Ishikawa (cell line): ENCODE measurements at regions not wholly inside any gene's neighbourhood (a gene's known extent, or its start where the extent isn't known, plus 50 kb on each side); places are given as distances from the start of the nearest gene placed in this dataset.

Experiments
- CEBPB ChIP-seq: IDR thresholded peaks from 2 replicates; pipeline ENCODE4 v1.6.1; 2012
- CREB1 ChIP-seq: IDR thresholded peaks from 2 replicates; pipeline ENCODE4 v1.6.1; 2012; ENCODE audit warnings: low read depth
- EGR1 ChIP-seq: IDR thresholded peaks from 2 replicates; pipeline ENCODE4 v1.6.1; 2012
- EP300 ChIP-seq: IDR thresholded peaks from 2 replicates; pipeline ENCODE4 v1.6.1; 2012; ENCODE audit warnings: borderline replicate concordance
- FOXM1 ChIP-seq: IDR thresholded peaks from 2 replicates; pipeline ENCODE4 v1.6.1; 2012; ENCODE audit warnings: low read depth, borderline replicate concordance
- NFIC ChIP-seq: IDR thresholded peaks from 2 replicates; pipeline ENCODE4 v1.6.1; 2012
- RAD21 ChIP-seq: IDR thresholded peaks from 2 replicates; pipeline ENCODE4 v1.6.1; 2012; ENCODE audit warnings: low read depth
- TAF1 ChIP-seq: IDR thresholded peaks from 2 replicates; pipeline ENCODE4 v1.6.1; 2012; ENCODE audit warnings: low read depth, mild to moderate bottlenecking
- TCF12 ChIP-seq: IDR thresholded peaks from 2 replicates; pipeline ENCODE4 v1.6.1; 2012; ENCODE audit warnings: low read depth
- TEAD4 ChIP-seq: IDR thresholded peaks from 2 replicates; pipeline ENCODE4 v1.6.1; 2012
- YY1 ChIP-seq: IDR thresholded peaks from 2 replicates; pipeline ENCODE4 v1.6.1; 2012; ENCODE audit warnings: low read depth
- ZBTB7A ChIP-seq: IDR thresholded peaks from 2 replicates; pipeline ENCODE4 v1.6.1; 2012; ENCODE audit warnings: low read depth
- TF ChIP-seq, protein P1 (sequence below): IDR thresholded peaks from 2 replicates; pipeline ENCODE4 v1.6.1; 2012
- TF ChIP-seq, protein P2 (sequence below): IDR thresholded peaks from 2 replicates; pipeline ENCODE4 v1.6.1; 2012
- TF ChIP-seq, protein P3 (sequence below): IDR thresholded peaks from 2 replicates; pipeline ENCODE4 v1.6.1; 2012; ENCODE audit warnings: low read depth, mild to moderate bottlenecking

DNA sequence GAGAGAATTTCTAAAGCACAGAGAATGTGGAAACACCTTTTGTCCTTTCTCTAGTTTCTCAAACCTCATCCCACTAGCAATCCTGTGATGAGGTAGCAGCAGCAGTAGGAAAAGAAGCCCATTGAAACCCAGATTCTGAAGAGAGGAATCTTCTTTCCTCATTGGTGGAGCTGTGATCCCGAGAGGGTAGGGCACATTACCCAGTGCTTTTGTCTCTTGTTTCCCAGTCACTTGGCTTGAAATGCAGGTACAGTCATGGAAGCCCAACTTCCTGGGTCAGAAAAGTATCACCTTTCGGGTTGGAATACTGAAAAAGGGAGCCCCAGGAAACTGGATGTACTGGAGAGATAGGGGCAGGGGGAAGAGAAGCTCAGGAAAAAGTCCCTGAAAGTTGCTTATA is 417.4 kb downstream of the TBC1D32 start:
- TF ChIP-seq TAF1: no peak
- TF ChIP-seq FOXM1: no peak
- no peak for TF ChIP-seq RAD21
- TF ChIP-seq, protein P1, sequence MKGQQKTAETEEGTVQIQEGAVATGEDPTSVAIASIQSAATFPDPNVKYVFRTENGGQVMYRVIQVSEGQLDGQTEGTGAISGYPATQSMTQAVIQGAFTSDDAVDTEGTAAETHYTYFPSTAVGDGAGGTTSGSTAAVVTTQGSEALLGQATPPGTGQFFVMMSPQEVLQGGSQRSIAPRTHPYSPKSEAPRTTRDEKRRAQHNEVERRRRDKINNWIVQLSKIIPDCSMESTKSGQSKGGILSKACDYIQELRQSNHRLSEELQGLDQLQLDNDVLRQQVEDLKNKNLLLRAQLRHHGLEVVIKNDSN: no peak
- TF ChIP-seq ZBTB7A: no peak
- no peak for TF ChIP-seq YY1
- TF ChIP-seq TEAD4: no peak
- TF ChIP-seq TCF12: no peak
- TF ChIP-seq, protein P2, sequence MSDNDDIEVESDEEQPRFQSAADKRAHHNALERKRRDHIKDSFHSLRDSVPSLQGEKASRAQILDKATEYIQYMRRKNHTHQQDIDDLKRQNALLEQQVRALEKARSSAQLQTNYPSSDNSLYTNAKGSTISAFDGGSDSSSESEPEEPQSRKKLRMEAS: no peak
- TF ChIP-seq CREB1: no peak
- TF ChIP-seq NFIC: no peak
- TF ChIP-seq EGR1: no peak
- no peak for TF ChIP-seq EP300
- no peak for TF ChIP-seq CEBPB
- TF ChIP-seq, protein P3, sequence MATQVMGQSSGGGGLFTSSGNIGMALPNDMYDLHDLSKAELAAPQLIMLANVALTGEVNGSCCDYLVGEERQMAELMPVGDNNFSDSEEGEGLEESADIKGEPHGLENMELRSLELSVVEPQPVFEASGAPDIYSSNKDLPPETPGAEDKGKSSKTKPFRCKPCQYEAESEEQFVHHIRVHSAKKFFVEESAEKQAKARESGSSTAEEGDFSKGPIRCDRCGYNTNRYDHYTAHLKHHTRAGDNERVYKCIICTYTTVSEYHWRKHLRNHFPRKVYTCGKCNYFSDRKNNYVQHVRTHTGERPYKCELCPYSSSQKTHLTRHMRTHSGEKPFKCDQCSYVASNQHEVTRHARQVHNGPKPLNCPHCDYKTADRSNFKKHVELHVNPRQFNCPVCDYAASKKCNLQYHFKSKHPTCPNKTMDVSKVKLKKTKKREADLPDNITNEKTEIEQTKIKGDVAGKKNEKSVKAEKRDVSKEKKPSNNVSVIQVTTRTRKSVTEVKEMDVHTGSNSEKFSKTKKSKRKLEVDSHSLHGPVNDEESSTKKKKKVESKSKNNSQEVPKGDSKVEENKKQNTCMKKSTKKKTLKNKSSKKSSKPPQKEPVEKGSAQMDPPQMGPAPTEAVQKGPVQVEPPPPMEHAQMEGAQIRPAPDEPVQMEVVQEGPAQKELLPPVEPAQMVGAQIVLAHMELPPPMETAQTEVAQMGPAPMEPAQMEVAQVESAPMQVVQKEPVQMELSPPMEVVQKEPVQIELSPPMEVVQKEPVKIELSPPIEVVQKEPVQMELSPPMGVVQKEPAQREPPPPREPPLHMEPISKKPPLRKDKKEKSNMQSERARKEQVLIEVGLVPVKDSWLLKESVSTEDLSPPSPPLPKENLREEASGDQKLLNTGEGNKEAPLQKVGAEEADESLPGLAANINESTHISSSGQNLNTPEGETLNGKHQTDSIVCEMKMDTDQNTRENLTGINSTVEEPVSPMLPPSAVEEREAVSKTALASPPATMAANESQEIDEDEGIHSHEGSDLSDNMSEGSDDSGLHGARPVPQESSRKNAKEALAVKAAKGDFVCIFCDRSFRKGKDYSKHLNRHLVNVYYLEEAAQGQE: no peak

DNA sequence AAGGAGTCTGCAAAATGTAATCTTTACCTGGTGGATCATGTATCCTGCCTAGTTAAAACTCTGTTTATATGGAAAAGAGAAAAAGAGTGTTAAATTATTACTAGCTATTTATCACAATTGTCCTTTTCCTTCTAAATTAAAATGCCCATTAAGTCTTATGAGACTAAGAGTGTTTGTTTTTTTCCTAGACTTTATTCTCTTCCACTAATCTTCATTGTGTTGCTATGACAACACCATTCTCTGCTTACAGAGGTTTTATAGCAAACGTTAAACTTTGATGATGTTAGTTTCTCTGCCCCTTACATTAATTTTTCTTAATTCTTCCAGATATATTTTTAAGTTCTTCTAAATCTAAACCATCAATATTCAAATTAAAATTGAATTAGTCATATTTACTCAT is 420.8 kb downstream of the TBC1D32 start:
- TF ChIP-seq, protein P3: no peak
- TF ChIP-seq NFIC (no peak), CEBPB (no peak), ZBTB7A (no peak), TAF1 (no peak), RAD21 (no peak), CREB1 (no peak)
- TF ChIP-seq, protein P1: no peak

DNA sequence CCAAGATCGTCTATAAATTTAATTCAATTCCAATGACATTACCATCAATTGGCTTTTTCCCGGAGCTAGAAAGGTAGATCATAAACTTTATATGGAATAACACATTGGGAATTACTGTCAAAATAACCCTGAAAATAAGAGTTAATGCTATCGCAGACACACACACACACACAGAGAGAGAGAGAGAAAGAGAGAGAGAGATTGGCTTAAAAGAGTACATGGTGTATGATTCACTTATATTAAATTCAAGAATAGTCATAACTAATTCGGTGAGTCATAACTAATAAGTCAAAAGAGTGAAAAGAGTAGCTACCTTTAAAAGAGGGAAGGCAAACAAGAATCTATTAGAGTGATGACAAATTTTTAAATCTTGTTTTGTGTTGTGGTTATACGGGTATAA is 425.5 kb downstream of the TBC1D32 start:
- TF ChIP-seq RAD21: no peak
- TF ChIP-seq TEAD4: no peak
- TF ChIP-seq YY1: no peak
- TF ChIP-seq CEBPB: no peak
- TF ChIP-seq EP300: no peak
- no peak for TF ChIP-seq TAF1
- TF ChIP-seq FOXM1: no peak
- no peak for TF ChIP-seq CREB1
- TF ChIP-seq, protein P1: no peak
- TF ChIP-seq TCF12: no peak
- TF ChIP-seq, protein P2: no peak

DNA sequence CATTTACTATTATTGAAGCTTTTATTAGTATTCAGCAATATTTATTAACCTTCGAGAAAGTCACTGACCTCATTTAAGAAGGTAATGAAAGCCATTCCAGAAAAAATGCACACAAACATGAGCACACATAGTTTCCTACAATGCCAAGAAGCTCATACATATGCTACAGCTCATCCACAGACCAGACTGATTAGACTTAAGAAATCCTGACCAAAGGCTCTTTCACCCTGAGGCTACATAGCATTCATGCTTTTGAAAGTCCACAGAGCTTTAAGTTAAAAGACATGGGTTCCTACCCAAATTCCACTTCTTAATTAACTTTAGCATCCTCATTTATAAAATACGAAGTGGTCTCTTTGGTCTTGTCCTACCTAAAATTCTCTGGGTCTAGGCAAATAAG is 430.4 kb downstream of the TBC1D32 start:
- TF ChIP-seq CEBPB (no peak), TEAD4 (no peak), RAD21 (no peak), CREB1 (no peak), TAF1 (no peak), YY1 (no peak), ZBTB7A (no peak), EGR1 (no peak), TCF12 (no peak), FOXM1 (no peak)
- TF ChIP-seq, protein P1: no peak

DNA sequence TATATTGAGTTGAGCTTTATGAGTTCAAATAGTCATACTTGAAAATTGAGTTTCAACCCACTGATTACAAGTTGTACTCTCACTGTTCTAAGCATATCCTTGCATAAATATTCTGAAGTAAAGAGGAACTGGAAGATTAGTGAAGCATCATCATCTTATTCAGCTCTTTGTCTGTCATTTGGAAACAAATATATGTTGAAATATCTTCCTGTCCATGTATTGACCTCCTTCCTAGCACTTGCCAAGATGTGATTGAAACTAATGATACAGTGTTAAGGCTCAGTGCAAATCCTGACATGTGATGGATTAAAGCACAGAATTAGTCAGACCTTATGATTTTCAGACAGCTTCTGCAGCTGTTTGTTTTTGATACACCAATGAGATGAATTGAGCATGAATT is 434.3 kb downstream of the TBC1D32 start:
- TF ChIP-seq TCF12 (no peak), EGR1 (no peak), CEBPB (no peak), EP300 (no peak), CREB1 (no peak), TAF1 (no peak), RAD21 (no peak)
- TF ChIP-seq, protein P3: no peak
- TF ChIP-seq, protein P1: no peak
